ENCODE measurements at regions not wholly inside any gene's neighbourhood (a gene's known extent, or its start where the extent isn't known, plus 50 kb on each side); places are given as distances from the start of the nearest gene placed in this dataset.
"Not testable (repeated sequence)": the region's sequence is repeated elsewhere in the genome, so short reads cannot be mapped to it uniquely, and the experiment has no call there.

GRCh38 chr7:68843985-68844384, 754.3 kb upstream of the AUTS2 start:
- DNase-seq (ENCODE audit: low read depth) = not testable (repeated sequence)

- DNase-seq (ENCODE audit: low read depth) = no peak
Observed at GRCh38 chr7:68846811-68847325, 751.4 kb upstream of the AUTS2 start.

DNA sequence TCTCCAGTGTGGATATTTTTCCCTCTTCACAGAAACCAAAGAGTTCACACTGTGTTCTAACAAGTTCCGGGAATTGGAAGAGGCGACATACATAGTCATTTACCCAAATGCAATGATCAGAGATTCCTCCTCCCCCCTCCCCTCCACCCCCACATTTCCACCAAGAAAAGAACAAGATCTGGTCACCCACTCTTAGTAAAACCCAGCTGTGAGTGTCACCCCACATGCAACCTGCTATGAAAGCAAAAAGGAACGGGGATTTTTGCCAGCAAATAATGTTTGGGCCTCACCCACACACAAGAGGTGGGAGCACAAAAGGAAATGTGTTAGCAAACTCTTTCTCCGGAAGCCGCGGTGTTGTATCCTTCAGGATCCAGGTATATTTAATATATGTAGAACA, 745.0 kb upstream of the AUTS2 start:
- no peak for DNase-seq (ENCODE audit: low read depth)

DNA sequence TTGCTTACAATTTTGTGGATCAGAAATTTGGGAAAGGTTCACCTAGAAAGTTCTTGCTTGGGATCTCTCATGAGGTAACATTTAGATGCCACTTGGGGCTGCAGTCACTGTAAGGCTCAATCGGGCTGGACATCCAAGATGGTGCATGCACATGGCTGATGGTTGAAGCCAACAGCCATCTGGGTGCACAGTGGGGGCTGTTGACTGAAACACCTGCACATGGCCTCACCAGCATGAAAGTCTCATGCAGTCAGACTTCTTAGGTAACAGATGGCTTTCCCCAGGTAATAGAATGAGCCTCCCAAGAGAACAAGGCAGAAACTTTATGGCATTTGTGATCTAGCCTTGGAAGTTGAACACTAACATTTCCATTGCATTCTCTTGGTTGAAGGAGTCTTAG, 740.7 kb upstream of the AUTS2 start:
- no peak for DNase-seq (ENCODE audit: low read depth)

DNA sequence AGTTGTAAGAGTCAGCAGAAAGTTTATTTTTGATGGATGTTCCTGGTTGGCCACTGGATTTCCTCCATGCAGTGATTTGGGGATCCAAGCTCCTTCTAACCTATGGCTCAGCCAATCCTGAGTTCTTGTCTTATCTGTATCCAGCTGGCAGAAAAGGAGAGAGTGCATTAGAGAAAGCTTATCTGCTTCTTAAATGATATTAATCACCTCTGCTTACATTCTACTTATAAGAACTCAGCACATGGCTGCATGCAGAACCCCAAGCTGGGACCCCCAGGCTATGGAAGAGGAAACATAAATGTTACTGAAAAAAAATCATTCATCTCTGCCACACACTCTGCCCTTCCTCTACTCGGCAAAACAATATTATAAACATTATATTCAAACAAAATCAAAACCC, 739.8 kb upstream of the AUTS2 start:
- DNase-seq (ENCODE audit: low read depth) = no peak

- no peak for DNase-seq (ENCODE audit: low read depth)
Observed at GRCh38 chr7:68861171-68861570, 737.1 kb upstream of the AUTS2 start.

GRCh38 chr7:68862261-68862660, 736.0 kb upstream of the AUTS2 start:
- DNase-seq (ENCODE audit: low read depth) = no peak

- no peak for DNase-seq (ENCODE audit: low read depth)
Observed at GRCh38 chr7:68862736-68863135, 735.5 kb upstream of the AUTS2 start.

- no peak for DNase-seq (ENCODE audit: low read depth)
Observed at GRCh38 chr7:68865351-68866199, 732.7 kb upstream of the AUTS2 start.

DNA sequence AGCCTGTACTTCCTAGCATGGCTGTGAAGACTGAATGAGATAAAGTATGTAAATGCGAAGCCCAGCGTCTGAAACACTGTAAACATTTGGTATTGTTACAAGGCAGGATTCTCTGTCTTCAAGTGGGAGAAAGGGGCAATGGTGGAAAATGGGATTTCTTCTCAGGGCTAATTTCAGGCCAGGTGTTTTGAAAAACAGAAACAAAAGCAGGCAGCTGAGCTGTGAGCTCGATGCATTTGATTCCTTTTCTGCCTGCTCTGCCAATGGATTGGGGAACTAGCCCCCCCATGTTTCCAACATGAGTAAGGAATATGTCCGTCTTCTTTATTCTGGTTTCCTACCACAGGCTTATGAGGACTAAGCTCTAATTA, 732.1 kb upstream of the AUTS2 start:
- no peak for DNase-seq (ENCODE audit: low read depth)

GRCh38 chr7:68866721-68867120, 731.6 kb upstream of the AUTS2 start:
- DNase-seq (ENCODE audit: low read depth) = not testable (repeated sequence)

- DNase-seq (ENCODE audit: low read depth) = no peak
Observed at GRCh38 chr7:68868978-68869377, 729.3 kb upstream of the AUTS2 start.

DNA sequence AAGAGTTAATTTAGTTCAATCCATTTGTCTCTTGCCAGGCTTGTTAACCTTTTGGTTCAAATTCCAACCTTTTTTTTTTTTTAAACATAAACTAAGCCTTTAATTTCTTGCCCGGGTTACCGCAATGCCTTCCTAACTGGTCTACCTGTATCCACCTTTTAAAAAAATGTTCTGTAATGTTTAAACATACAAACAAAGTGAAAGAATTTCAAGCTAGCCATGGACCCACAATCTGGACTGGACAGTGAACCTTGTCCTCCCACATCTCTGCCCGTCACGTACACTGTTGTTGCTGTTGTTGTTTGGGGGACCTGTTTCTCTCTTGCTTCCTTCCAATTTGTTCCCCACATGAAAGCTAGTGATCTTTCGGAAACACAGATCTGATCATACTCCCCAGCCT, 724.7 kb upstream of the AUTS2 start:
- no peak for DNase-seq (ENCODE audit: low read depth)

GRCh38 chr7:68875857-68876256, 722.4 kb upstream of the AUTS2 start:
- no peak for DNase-seq (ENCODE audit: low read depth)

- DNase-seq (ENCODE audit: low read depth) = not testable (repeated sequence)
Observed at GRCh38 chr7:68887116-68887515, 711.2 kb upstream of the AUTS2 start.

- DNase-seq (ENCODE audit: low read depth) = no peak
Observed at GRCh38 chr7:68888971-68889385, 709.3 kb upstream of the AUTS2 start.

DNA sequence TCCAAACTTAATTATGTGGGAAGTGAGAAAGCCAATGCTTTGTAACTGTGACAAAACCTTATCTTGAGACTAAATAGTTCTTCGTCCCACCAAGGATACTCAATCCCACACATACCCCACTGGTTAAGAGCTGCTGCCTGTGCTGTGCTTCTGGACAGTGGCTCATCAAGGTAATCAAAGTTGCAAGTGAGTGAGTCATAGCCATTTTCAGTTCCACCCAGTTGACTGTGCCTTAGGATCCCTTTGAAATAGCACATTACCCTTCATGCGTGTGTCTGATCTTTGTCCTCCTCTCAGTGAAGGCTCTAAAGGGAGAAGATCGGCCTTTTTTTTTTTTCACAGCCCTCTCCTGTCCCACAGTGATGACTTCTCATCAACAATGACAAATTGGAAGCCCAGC, 706.0 kb upstream of the AUTS2 start:
- DNase-seq (ENCODE audit: low read depth) = no peak

DNA sequence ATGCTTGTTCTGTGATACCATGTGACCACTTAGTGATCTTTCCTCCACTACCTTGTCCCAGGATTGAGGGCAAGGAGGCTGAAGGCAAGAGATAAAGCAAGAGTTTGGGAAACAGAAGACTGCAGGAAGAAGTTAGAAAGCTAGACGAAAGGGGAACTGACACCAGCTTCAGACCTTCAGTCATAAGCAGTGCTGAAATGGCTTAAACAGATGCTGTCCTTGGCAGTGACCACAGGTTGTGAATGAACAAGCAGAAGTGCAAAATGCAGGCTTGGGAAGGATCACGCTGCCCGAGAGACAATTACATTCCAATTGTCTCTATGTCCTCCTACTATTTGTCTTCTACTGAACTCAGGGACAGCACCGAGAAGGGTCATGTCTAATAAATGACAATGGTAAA, 704.9 kb upstream of the AUTS2 start:
- DNase-seq (ENCODE audit: low read depth) = no peak

- not testable (repeated sequence) for DNase-seq (ENCODE audit: low read depth)
Observed at GRCh38 chr7:68899156-68899555, 699.1 kb upstream of the AUTS2 start.

- no peak for DNase-seq (ENCODE audit: low read depth)
Observed at GRCh38 chr7:68900096-68900495, 698.2 kb upstream of the AUTS2 start.

- DNase-seq (ENCODE audit: low read depth) = no peak
Observed at GRCh38 chr7:68904630-68905029, 693.6 kb upstream of the AUTS2 start.

GRCh38 chr7:68911754-68912153, 686.5 kb upstream of the AUTS2 start:
- DNase-seq (ENCODE audit: low read depth) = no peak

GRCh38 chr7:68914006-68914405, 684.3 kb upstream of the AUTS2 start:
- no peak for DNase-seq (ENCODE audit: low read depth)

DNA sequence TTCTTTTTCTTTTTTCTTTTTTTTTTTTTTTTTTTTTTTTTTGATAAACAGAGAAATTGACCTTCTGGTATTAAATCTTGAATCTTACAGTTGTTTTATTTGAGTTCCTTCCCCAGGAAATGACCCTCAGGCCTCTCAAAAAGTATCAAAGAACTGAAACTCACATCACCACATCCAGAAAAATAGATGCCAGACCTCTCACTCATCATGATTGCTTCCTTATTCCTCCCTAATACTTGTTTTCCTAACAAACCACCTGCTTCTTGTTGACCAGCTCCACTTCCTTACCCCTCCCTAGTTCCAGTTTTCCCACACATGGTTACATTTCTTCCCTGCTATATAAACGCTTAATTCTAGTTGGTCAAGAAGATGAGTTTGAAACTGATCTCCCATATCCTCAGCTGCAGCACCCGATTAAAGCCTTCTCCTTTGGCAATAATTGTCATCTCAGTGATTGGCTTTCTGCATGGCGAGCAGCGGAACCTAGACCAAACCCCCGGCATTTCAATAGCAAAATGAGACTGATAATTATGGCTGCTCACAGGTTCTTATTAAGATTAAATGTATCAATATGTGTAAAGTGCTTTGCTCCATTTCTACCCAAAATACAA, 681.1 kb upstream of the AUTS2 start:
- DNase-seq (ENCODE audit: low read depth) = no peak

Data from fibroblast of gingiva (primary cell).